ENCODE measurements at regions not wholly inside any gene's neighbourhood (a gene's known extent, or its start where the extent isn't known, plus 50 kb on each side); places are given as distances from the start of the nearest gene placed in this dataset.

GRCh38 chr10:81152656-81153055, 615.0 kb downstream of the SH2D4B start:
- TF ChIP-seq CTCF (IDR thresholded peaks at IDR 0.05; ENCODE audit: insufficient read depth, low read length) (no peak), REST (IDR thresholded peaks at IDR 0.05; ENCODE audit: insufficient replicate concordance, low read depth) (no peak), POLR2AphosphoS5 (IDR thresholded peaks at IDR 0.05; ENCODE audit: low read depth) (no peak), GABPA (IDR thresholded peaks at IDR 0.05; ENCODE audit: low read depth) (no peak), SPI1 (IDR thresholded peaks at IDR 0.05; ENCODE audit: borderline replicate concordance, low read depth) (no peak)

Measured in HL-60 (cell line).